Colonic mucosa (tissue), 4 donors: ENCODE measurements at regions not wholly inside any gene's neighbourhood (a gene's known extent, or its start where the extent isn't known, plus 50 kb on each side); places are given as distances from the start of the nearest gene placed in this dataset.

Experiments used
- DNase-seq: peaks from one replicate; pipeline ENCODE4 v3.0.0-alpha.2; 2020
- H3K27ac ChIP-seq: fragments of 200-600 bp; one replicate; pipeline ENCODE4 v1.8.0; 2021
- H3K27me3 ChIP-seq: fragments of 200-600 bp; one replicate; pipeline ENCODE4 v1.8.0; 2021
- H3K36me3 ChIP-seq: fragments of 200-600 bp; one replicate; pipeline ENCODE4 v1.8.0; 2021
- H3K4me1 ChIP-seq: fragments of 200-600 bp; one replicate; pipeline ENCODE4 v1.8.0; 2021; ENCODE audit warnings: mild to moderate bottlenecking
- H3K4me3 ChIP-seq: fragments of 200-600 bp; one replicate; pipeline ENCODE4 v1.8.0; 2021
- H3K9ac ChIP-seq, 2 donors: one replicate each; pipeline ENCODE4 v1.7.0; 2013; ENCODE audit warnings: control low read depth in 2 of 2, low read depth in 2 of 2, low read length in 2 of 2
- H3K9me3 ChIP-seq: fragments of 200-600 bp; one replicate; pipeline ENCODE4 v1.8.0; 2021
- CTCF ChIP-seq: fragments of 200-600 bp; IDR thresholded peaks from one replicate; pipeline ENCODE4 v1.8.0; 2022; ENCODE audit warnings: antibody characterized with exemption, mild to moderate bottlenecking
- intact Hi-C: fragments of 100-400 bp; cut with DNase I; formaldehyde crosslinking; loops from one replicate; pipeline ENCODE4 v1.14.1; 2022
- donor health status: healthy.
- donor health status: DM: no; HTN: no; CAD: no.
- donor health status: DM: no; HTN: no; CAD: no.

DNA sequence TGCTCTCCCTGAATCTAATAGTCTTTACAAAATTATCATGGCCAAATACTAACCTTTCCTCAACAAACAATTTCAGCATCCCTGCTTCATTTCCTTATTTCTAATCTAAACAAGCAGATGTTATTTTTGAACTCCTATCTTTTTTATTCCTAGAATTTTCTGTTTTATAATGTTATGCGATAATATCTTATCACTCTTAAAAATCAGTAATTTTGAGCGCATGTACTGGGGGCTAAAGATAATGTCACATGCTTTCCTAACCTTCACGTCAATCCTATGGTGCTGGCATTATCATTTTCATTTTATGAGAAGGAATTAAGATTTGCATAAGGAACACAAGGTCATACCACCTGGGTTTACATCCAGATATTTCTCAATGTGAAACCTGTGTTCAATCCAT is 648.0 kb downstream of the BRINP1 start:
- no peaks in the 10 kb centered on the region for H3K9me3 ChIP-seq
- H3K4me1 ChIP-seq = no peaks in the 10 kb centered on the region
- H3K4me3 ChIP-seq = no peak overlapping the region
- DNase-seq = no peak
- intact Hi-C loops = no loop called here
- no peak overlapping the region for H3K27ac ChIP-seq
- no peaks in the 10 kb centered on the region for H3K36me3 ChIP-seq
- no peaks in the 10 kb centered on the region for H3K27me3 ChIP-seq
- TF ChIP-seq CTCF = no peak
- H3K9ac ChIP-seq = no peak overlapping the region

DNA sequence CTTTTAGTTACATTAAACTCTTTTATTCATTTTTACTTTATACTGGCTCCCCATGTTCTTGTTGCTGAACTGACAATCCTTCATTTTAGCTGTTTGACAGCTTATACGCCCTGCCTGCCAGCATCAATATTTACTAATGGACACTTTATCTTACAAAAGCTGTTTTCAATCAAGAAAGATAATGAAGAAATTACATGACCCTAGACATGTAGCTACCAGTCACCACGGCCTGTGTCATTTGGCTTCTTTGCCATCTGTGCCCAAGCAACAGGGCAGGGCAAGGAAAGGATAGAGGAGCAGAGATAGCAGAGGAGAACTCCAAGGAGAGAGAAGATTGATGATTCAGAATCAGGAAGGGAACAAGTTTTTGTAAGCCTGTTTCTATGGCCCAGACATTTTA is 647.3 kb downstream of the BRINP1 start:
- no peak overlapping the region for H3K27ac ChIP-seq
- no peaks in the 10 kb centered on the region for H3K9me3 ChIP-seq
- no peak for DNase-seq
- no peak overlapping the region for H3K4me3 ChIP-seq
- no peaks in the 10 kb centered on the region for H3K4me1 ChIP-seq
- no peaks in the 10 kb centered on the region for H3K27me3 ChIP-seq
- H3K36me3 ChIP-seq = no peaks in the 10 kb centered on the region
- intact Hi-C loops = no loop called here
- TF ChIP-seq CTCF = no peak
- H3K9ac ChIP-seq = no peak overlapping the region

DNA sequence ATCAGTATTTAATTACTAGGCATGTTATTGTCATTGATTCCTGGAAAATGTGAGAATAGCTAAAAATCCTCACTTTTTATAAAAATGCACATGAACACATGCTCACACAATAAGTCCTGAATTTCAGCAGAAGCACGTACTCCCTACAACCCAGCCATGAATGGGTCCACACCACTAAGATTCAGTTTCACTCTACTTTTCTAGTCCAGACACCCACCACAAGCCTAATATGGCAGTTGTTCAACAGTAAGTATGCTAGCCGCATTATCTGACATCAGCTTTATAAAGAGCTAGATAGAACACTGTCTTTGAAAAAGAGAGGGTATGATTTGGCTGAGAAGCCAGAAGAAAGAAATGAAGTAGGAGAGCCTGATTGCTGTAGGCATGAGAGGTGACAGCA is 639.3 kb downstream of the BRINP1 start:
- Histone ChIP-seq H3K9ac (no peak overlapping the region), H3K4me1 (no peaks in the 10 kb centered on the region), H3K4me3 (no peak overlapping the region), H3K27me3 (no peaks in the 10 kb centered on the region), H3K36me3 (no peaks in the 10 kb centered on the region), H3K9me3 (no peaks in the 10 kb centered on the region), H3K27ac (no peak overlapping the region)
- DNase-seq = no peak
- no peak for TF ChIP-seq CTCF
- intact Hi-C loops = no loop called here

DNA sequence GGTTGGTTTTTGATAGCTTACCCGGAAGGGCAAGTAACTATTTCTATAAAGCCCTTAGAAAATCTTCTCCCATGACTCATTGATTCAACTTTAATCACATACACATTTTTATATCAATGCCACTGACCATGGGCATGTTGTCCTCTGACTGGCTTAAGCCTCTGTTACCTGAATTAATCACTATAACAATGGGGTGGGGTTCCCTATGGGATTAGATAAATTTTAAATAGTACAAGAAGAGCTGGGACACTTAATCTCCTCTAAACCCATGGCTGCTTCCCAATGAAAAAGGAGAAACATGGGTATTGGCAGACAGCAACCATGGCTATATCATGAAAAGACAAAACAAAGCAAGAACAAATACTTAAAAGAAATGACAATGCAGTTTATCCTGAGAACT is 636.2 kb downstream of the BRINP1 start:
- Histone ChIP-seq H3K9me3 (no peaks in the 10 kb centered on the region), H3K27me3 (no peaks in the 10 kb centered on the region), H3K36me3 (no peaks in the 10 kb centered on the region), H3K27ac (no peak overlapping the region), H3K9ac (no peak overlapping the region), H3K4me3 (no peak overlapping the region), H3K4me1 (no peaks in the 10 kb centered on the region)
- no peak for DNase-seq
- no peak for TF ChIP-seq CTCF
- intact Hi-C loops = no loop called here

DNA sequence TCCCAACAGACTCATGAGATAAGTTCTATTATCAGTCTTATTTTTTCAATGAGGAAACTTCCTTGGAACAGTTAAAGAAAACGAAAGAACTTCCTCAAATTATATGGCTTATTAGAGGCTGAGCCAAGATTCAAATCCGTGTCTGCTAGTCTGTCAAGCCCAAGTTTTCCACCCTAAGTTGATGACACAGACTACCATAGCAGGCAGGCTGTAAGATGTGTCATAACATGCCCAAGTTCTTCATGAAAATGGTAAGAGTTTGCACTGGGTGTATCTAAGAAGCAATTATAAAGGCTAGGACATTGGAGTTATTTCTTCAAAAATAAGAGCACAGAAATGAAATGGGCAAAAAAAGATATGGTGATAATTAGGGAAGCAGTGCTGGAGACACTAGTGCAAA is 634.5 kb downstream of the BRINP1 start:
- Histone ChIP-seq H3K9me3 (no peaks in the 10 kb centered on the region), H3K27ac (no peak overlapping the region), H3K27me3 (no peaks in the 10 kb centered on the region), H3K36me3 (no peaks in the 10 kb centered on the region), H3K9ac (no peak overlapping the region), H3K4me3 (no peak overlapping the region), H3K4me1 (no peaks in the 10 kb centered on the region)
- no peak for TF ChIP-seq CTCF
- no peak for DNase-seq
- intact Hi-C loops = no loop called here

GRCh38 chr9:118736406-118736805 is 632.8 kb downstream of the BRINP1 start:
- Histone ChIP-seq H3K4me3 (no peak overlapping the region), H3K27ac (no peak overlapping the region), H3K4me1 (no peaks in the 10 kb centered on the region), H3K9me3 (no peaks in the 10 kb centered on the region), H3K36me3 (no peaks in the 10 kb centered on the region), H3K9ac (no peak overlapping the region), H3K27me3 (no peaks in the 10 kb centered on the region)
- no peak for TF ChIP-seq CTCF
- intact Hi-C loops = no loop called here
- DNase-seq = no peak
